Tibial nerve (tissue), 3 donors: ENCODE measurements at regions not wholly inside any gene's neighbourhood (a gene's known extent, or its start where the extent isn't known, plus 50 kb on each side); places are given as distances from the start of the nearest gene placed in this dataset.

Source experiments
- POLR2A ChIP-seq, 2 donors: fragments of 450-650 bp; IDR thresholded peaks; one replicate each; pipeline ENCODE4 v1.6.1; 2017; ENCODE audit warnings: antibody characterized with exemption in 2 of 2, mild to moderate bottlenecking in 2 of 2, moderate library complexity in 2 of 2
- TF ChIP-seq, protein P1 (sequence below), 5 experiments: fragments of 200-600 bp in 3 of 5; fragments of 450-650 bp in 2 of 5; sonication (generic) in 3 of 5; IDR thresholded peaks; one replicate each; pipeline ENCODE4 v1.5.1; 2016 to 2019; ENCODE audit warnings: antibody characterized with exemption in 5 of 5, mild to moderate bottlenecking in 3 of 5, moderate library complexity in 2 of 5

DNA sequence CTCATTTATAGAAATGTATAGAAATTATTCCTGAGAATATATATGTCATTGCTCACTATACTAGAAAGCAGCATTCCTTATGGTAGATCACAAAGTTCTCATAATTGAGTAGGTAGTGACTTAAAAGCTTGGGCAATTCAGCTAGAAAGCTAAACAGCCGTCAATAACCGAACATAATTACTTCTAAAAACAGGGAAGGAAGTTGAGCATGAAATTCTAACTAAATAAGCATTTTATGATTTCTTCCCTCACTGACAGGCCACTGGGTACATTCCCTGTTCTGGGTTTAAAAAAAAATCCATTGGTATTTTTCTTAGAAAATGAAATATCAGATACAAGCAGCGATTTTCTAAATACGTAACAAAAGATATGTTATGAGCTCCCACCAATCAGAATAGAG lies 91.1 kb upstream of the DAB2 start:
- TF ChIP-seq, protein P1, sequence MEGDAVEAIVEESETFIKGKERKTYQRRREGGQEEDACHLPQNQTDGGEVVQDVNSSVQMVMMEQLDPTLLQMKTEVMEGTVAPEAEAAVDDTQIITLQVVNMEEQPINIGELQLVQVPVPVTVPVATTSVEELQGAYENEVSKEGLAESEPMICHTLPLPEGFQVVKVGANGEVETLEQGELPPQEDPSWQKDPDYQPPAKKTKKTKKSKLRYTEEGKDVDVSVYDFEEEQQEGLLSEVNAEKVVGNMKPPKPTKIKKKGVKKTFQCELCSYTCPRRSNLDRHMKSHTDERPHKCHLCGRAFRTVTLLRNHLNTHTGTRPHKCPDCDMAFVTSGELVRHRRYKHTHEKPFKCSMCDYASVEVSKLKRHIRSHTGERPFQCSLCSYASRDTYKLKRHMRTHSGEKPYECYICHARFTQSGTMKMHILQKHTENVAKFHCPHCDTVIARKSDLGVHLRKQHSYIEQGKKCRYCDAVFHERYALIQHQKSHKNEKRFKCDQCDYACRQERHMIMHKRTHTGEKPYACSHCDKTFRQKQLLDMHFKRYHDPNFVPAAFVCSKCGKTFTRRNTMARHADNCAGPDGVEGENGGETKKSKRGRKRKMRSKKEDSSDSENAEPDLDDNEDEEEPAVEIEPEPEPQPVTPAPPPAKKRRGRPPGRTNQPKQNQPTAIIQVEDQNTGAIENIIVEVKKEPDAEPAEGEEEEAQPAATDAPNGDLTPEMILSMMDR (IDR thresholded peaks at IDR 0.05): no peak
- no peak for TF ChIP-seq POLR2A (IDR thresholded peaks at IDR 0.05)
